GM12864 (cell line): ENCODE measurements at regions not wholly inside any gene's neighbourhood (a gene's known extent, or its start where the extent isn't known, plus 50 kb on each side); places are given as distances from the start of the nearest gene placed in this dataset.

ENCODE experiments used
- DNase-seq: peaks from one replicate; pipeline ENCODE4 v3.0.0-alpha.2; 2011; ENCODE audit warnings: low read depth
- H3K4me3 ChIP-seq: 2 replicates; pipeline ENCODE4 v1.5.1; 2011; ENCODE audit warnings: mild to moderate bottlenecking, low read depth, low read length, control low read depth
- CTCF ChIP-seq: IDR thresholded peaks from 2 replicates; pipeline ENCODE4 v1.5.1; 2011; ENCODE audit warnings: low read depth, mild to moderate bottlenecking, moderate library complexity, low read length, control low read depth, inconsistent platforms; ENCODE audit errors: missing control alignments

- H3K4me3 ChIP-seq: no peak overlapping the region
- TF ChIP-seq CTCF: no peak
- no peak for DNase-seq
Observed at GRCh38 chr2:42910645-42911405, 118.4 kb upstream of the HAAO start.

DNA sequence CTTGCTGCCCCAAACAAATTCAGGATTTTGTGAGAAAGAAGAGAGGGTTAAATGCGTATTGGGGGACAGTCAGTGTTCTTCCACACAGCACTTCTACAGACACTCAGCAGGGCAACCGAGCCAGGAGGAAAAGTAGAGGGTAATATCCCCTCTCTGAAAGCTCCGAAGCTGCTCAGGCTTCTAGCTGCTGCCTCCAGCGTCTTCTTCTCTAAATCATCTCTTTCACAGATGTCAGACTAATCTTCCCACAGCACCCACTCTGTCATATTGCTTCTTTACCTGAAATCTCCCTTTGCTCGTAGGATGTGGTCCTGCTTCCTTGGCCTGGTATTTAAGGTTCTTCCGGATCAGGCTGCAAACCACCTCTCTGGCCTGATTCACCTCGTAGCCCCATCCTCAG is 117.6 kb upstream of the HAAO start:
- no peak for TF ChIP-seq CTCF
- no peak overlapping the region for H3K4me3 ChIP-seq
- no peak for DNase-seq

DNA sequence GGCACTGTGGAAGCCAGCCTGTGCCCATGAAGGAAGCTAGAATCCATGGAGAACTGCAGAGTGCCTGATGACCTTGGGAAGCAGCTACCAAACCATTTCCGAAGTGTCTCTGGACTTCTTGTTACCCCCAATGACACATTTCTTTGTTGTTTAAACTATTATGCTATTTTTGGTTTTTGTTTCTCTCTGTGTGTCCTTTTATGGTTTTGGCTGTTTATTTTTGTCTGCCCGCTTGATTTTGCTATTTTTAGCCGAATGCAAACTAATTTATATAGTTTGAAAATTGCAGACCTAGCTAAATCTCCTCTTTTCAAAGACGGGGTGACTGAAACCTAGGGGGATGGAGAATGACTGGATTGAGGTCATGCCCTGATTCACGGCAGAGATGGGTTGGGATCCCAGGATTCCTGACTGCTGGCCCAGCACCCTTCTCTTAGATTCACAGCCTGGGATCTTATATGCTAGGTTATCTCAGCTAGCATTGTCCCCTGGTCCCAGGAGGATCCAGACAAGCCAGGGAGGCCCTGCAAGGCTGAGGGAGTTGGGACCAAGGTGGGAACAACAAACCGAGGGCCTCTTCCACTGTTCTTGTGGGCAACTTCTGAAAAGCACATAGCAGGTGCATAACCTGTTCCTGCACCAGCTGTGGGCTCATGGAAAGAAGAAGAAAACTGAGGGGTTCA is 116.3 kb upstream of the HAAO start:
- no peak overlapping the region for H3K4me3 ChIP-seq
- DNase-seq: no peak
- TF ChIP-seq CTCF: no peak

GRCh38 chr2:42907835-42908234 is 115.5 kb upstream of the HAAO start:
- no peak for DNase-seq
- no peak overlapping the region for H3K4me3 ChIP-seq
- TF ChIP-seq CTCF: no peak

DNA sequence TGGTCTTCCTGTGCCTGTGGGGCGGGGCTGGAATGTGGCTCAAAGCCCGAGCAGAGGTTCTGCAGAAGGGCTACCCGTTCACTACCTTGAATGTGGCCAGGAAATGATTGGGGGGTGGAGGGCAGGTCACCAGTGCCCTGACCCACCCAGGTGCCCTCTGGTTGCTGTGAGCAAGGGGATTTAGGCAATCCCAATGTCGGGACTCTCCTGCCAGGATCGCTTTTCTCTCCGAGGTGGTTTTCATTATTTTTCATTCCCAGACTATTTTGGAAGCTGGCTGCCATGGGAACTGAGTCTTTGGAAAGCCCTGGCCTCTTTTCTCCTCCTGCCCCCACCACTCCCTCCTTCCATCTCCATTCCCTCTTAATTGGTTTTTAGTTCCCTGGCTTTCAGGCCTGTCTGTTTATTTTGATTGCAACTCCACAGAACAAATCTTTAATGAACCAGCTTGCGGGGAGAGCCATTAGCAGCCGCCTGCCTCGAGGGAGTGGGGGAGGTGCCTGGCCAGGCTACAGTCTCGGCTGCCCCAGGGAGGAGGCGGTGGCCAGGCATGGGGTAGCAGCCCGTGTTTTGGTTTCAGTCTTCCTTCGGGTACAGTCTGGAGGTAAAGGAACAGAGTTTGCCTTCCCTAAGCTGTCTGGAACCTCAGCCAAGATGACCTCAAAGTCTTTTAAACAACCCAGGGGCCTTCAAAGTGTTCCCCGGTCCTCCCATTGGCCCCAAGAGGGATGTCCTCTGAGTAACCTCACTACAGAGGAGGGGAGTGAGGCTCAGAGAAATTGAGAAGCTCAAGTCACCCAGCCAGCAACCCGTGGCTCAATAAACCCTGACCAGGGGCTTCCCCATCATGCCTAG is 114.4 kb upstream of the HAAO start:
- no peak overlapping the region for H3K4me3 ChIP-seq
- no peak for DNase-seq
- TF ChIP-seq CTCF: no peak

GRCh38 chr2:42906111-42906556 is 113.8 kb upstream of the HAAO start:
- no peak overlapping the region for H3K4me3 ChIP-seq
- no peak for TF ChIP-seq CTCF
- DNase-seq: no peak
